ENCODE measurements at regions not wholly inside any gene's neighbourhood (a gene's known extent, or its start where the extent isn't known, plus 50 kb on each side); places are given as distances from the start of the nearest gene placed in this dataset.

DNA sequence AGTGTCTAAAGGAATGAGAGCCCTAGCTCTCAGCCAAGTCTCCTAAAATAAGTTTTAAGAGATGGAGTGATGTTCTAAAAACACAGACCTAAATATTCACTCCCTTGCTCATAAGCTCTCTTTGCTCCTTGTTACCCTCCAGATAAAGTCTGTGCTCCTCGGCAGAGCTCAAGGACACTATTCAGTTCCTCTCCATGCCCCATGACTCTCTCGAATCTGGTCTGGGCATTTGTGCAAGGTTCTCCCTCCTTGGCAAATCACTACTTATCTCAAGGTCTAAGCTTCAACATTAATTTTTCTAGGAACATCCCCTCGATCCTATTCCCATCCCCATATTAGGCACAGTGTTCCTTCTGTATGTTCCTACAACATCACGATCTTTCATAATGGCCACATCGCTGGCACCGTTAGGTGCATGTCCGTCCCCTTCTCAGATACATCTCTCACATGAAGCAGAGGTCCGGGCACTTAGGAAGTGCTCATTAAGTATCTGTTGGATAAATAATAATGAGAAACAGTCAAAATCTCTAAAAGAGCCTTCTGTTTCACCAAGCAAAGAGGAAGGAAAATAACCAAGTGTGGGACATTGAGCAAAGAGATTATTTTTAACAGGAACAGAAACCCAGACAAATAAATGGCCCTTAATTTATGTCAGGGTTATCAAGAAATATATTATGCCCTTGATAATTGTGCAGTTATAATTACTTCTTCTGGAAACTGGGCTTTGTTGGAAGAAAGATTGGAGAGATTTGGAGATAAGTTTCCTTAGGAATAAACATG is 85.9 kb upstream of the HTR4 start:
- BruUV-seq (replicated peaks): no TSS peak
- no peaks in the 10 kb centered on the region for H3K36me3 ChIP-seq (replicated peaks in 1 of 2; ENCODE audit: control insufficient read depth in 1 of 2, insufficient read depth in 2 of 2, low read length in 2 of 2)
- H3K4me3 ChIP-seq (replicated peaks in 1 of 3; ENCODE audit: insufficient read depth in 1 of 3, low read depth in 2 of 3, low read length in 3 of 3): no peak overlapping the region
- H3K9ac ChIP-seq (ENCODE audit: insufficient read depth, low read depth, low read length): no peak overlapping the region
- in situ Hi-C loops (cut with HindIII; ENCODE audit: extremely low pct_ligation_motif_present, low pct_unique_long_range_greater_than_20kb): no loop called here
- no peaks in the 10 kb centered on the region for H3K79me2 ChIP-seq (ENCODE audit: insufficient read depth, low read length)
- no peaks in the 10 kb centered on the region for H3K27me3 ChIP-seq (ENCODE audit: control insufficient read depth in 1 of 2, insufficient read depth in 2 of 2, low read length in 2 of 2)
- ChIA-PET CTCF (ENCODE audit: low intra/inter-chr PET ratio, low total read pairs) (interaction anchor here (1.3 kb wide), 1 partner anchor 295 kb away, joined by 6 read pairs; no protein-coding TSS in a partner anchor), POLR2A (no interaction called here)
- no peak overlapping the region for H3K27ac ChIP-seq (ENCODE audit: extremely low read length, insufficient read depth, low read length)
- H2AFZ ChIP-seq (ENCODE audit: low read length): no peak overlapping the region
- no peak for FAIRE-seq
- no peaks in the 10 kb centered on the region for H3K9me3 ChIP-seq (ENCODE audit: low read length)
- TF ChIP-seq ZNF660 (CRISPR knock-in tag; IDR thresholded peaks at IDR 0.05; ENCODE audit: borderline replicate concordance, low read depth): no peak
- TF ChIP-seq, protein P1, sequence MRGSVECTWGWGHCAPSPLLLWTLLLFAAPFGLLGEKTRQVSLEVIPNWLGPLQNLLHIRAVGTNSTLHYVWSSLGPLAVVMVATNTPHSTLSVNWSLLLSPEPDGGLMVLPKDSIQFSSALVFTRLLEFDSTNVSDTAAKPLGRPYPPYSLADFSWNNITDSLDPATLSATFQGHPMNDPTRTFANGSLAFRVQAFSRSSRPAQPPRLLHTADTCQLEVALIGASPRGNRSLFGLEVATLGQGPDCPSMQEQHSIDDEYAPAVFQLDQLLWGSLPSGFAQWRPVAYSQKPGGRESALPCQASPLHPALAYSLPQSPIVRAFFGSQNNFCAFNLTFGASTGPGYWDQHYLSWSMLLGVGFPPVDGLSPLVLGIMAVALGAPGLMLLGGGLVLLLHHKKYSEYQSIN (CRISPR knock-in tag; IDR thresholded peaks at IDR 0.05; ENCODE audit: borderline replicate concordance): no peak
- no peak for TF ChIP-seq ZNF841 (CRISPR knock-in tag; IDR thresholded peaks at IDR 0.05; ENCODE audit: borderline replicate concordance)
- no peak for TF ChIP-seq ZNF460 (CRISPR knock-in tag; IDR thresholded peaks at IDR 0.05; ENCODE audit: borderline replicate concordance)
- no peak for TF ChIP-seq PRDM10 (CRISPR knock-in tag; IDR thresholded peaks at IDR 0.05; ENCODE audit: low read depth)
- 53% methylated on average over 8 of the region's 8 CpGs for WGBS (ENCODE audit: low lambda C conversion rate)
- intact Hi-C loops (cut with micrococcal nuclease; ENCODE audit: unreplicated experiment): no loop called here
- no peak for ATAC-seq
- no peak overlapping the region for H3K4me2 ChIP-seq (ENCODE audit: low read depth, low read length)
- no peaks in the 10 kb centered on the region for H4K20me1 ChIP-seq (ENCODE audit: insufficient read depth, low read length)
- no peak for DNase-seq (ENCODE audit: low spot score)
- H3K4me1 ChIP-seq (ENCODE audit: insufficient read depth, low read length): peaks cover 22% of the 10 kb centered on the region

Measured in HepG2 (cell line).